Nephron progenitor cell (in vitro differentiated cells): ENCODE measurements at regions not wholly inside any gene's neighbourhood (a gene's known extent, or its start where the extent isn't known, plus 50 kb on each side); places are given as distances from the start of the nearest gene placed in this dataset.
A peak's percentile ranks its signal among the peaks of the same experiment; 100 is the strongest.

Experiments
- DNase-seq: peaks from one replicate; pipeline ENCODE4 v3.0.0; 2021
- H3K27ac Mint-ChIP-seq: 2 replicates; pipeline ENCODE4 v1.8.0; 2021; ENCODE audit warnings: mild to moderate bottlenecking, moderate library complexity, mixed read lengths
- H3K27me3 Mint-ChIP-seq: 2 replicates; pipeline ENCODE4 v1.8.0; 2021; ENCODE audit warnings: mild to moderate bottlenecking, low read depth, mixed read lengths; ENCODE audit not compliant: poor library complexity
- H3K36me3 Mint-ChIP-seq: 2 replicates; pipeline ENCODE4 v1.8.0; 2021; ENCODE audit warnings: low read depth, mixed read lengths
- H3K4me1 Mint-ChIP-seq: 2 replicates; pipeline ENCODE4 v1.8.0; 2021; ENCODE audit warnings: mixed read lengths
- H3K4me3 Mint-ChIP-seq: 2 replicates; pipeline ENCODE4 v1.8.0; 2021; ENCODE audit warnings: mild to moderate bottlenecking, moderate library complexity, mixed read lengths
- H3K9me3 Mint-ChIP-seq: 2 replicates; pipeline ENCODE4 v1.8.0; 2021; ENCODE audit warnings: mild to moderate bottlenecking, moderate library complexity, mixed read lengths
- TF ChIP-seq, protein P1 (sequence below): fragments of 200-600 bp; sonication (generic); IDR thresholded peaks from 2 replicates; pipeline ENCODE4 v1.5.0; 2021; ENCODE audit warnings: antibody characterized with exemption

DNA sequence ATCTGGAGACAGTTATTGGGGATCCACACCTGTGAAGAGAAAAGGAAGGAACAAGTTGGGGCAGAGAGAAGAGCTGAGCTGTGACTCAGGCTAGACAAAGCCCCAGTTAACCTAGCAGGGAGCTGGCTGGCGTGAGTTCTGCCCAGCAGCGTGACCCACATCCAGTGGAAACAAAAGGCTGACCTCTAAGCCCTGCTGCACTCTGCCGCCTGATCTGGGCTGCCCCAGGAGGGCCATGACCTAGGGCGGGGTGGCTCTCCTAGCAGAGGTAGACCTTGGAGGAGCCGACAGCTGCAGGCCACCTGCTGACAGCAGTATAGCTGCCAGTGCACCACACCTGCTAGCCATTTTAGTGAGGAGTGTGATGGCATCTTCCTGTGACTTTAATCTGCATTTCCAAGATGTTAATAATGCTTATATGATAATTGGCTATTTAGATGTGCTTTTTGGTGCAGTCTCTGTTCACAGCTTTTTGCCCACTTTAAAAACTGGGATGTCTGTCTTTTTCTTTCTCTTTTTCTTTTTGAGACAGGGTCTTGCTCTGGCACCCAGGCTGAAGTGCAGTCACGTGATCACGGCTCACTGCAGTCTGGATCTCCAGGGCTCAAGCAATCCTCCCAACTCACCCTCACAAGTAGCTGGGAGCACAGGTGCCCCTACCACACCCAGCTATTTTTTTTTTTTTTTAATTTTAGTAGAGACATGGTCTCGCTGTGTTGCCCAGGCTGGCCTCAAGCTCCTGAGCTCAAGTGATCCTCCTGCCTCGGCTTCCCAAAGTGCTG lies 78.1 kb downstream of the LSM3 start:
- H3K4me1 Mint-ChIP-seq = peaks cover 30% of the 10 kb centered on the region
- no peak overlapping the region for H3K27ac Mint-ChIP-seq
- TF ChIP-seq, protein P1, sequence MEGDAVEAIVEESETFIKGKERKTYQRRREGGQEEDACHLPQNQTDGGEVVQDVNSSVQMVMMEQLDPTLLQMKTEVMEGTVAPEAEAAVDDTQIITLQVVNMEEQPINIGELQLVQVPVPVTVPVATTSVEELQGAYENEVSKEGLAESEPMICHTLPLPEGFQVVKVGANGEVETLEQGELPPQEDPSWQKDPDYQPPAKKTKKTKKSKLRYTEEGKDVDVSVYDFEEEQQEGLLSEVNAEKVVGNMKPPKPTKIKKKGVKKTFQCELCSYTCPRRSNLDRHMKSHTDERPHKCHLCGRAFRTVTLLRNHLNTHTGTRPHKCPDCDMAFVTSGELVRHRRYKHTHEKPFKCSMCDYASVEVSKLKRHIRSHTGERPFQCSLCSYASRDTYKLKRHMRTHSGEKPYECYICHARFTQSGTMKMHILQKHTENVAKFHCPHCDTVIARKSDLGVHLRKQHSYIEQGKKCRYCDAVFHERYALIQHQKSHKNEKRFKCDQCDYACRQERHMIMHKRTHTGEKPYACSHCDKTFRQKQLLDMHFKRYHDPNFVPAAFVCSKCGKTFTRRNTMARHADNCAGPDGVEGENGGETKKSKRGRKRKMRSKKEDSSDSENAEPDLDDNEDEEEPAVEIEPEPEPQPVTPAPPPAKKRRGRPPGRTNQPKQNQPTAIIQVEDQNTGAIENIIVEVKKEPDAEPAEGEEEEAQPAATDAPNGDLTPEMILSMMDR = no peak
- no peaks in the 10 kb centered on the region for H3K36me3 Mint-ChIP-seq
- peaks cover 11% of the 10 kb centered on the region for H3K27me3 Mint-ChIP-seq
- peak; percentile 33 for DNase-seq
- no peaks in the 10 kb centered on the region for H3K9me3 Mint-ChIP-seq
- H3K4me3 Mint-ChIP-seq = no peak overlapping the region

DNA sequence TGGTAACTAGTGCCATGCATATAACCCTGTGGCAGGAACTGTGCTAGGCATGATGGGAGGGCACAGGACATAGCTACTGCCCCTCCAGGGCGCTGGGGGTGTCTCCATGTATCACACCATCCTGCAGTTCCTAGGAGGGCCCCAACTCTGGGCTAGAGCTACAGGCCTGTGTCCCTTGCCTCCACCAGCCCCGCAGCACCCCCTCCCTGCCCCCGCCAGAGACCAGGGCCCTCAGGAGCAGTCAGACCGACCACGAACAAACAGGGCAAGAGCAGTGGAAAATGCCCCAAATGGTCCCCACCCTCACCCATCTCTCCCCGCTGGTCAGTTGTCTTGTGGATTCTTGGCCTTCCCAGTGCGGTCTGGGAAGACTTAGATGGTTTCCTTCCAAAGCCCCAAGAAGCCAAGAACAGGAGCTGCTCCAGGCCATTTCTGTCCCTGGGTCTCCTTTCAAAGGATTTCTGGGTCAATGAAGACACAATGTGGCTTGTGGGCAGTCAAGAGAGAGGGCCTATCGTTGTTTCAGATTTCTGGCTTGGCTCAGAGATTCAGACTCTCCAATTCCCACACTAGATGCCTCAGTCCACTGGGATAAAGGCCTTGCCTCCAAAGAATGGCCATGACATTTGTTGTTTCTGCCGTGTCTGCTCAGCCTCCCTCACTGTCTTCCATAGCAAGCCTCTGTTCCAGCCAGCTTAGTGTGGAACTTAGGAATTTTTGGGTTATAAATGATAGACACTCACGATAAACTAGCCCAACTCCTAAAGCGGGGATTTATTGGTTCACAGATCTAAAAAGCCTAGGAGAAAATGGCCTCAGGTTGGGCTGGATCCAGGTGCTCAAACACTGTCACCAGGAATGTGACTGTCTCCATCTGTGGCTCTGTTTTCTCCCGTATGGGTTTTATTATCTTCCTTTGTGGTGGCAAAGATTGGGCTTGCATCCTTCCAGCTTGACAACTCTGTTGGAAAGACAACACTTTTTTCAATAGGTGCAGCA lies 80.6 kb downstream of the LSM3 start:
- Mint-ChIP-seq H3K36me3 (peaks cover 5% of the 10 kb centered on the region), H3K27me3 (peaks cover 18% of the 10 kb centered on the region), H3K4me3 (no peak overlapping the region), H3K4me1 (peaks cover 43% of the 10 kb centered on the region), H3K9me3 (peaks cover 20% of the 10 kb centered on the region), H3K27ac (no peak overlapping the region)
- DNase-seq = no peak
- TF ChIP-seq, protein P1 = no peak

DNA sequence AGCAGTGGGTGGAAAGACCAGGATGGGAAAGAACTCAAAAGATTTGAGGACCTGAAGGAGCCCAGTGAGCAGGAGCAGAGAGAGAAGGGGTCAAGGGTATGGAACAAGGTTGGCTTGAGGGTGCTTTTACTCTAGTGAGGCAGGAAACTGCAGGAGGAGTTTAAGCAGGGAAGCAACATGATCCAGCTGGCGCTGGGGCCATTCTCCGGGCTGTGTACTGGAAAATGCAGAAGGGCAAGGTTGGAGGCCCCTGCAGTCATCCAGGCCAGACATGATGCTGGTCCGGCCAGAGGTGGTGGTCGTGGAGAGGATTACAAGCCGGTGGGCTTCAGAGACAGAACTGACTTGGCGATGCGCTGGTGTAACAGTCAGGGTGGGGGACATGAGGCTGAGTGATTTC lies 81.8 kb downstream of the LSM3 start:
- Mint-ChIP-seq H3K4me1 (peaks cover 42% of the 10 kb centered on the region), H3K36me3 (peaks cover 5% of the 10 kb centered on the region), H3K4me3 (no peak overlapping the region), H3K27ac (no peak overlapping the region), H3K9me3 (peaks cover 25% of the 10 kb centered on the region), H3K27me3 (peaks cover 21% of the 10 kb centered on the region)
- no peak for DNase-seq
- TF ChIP-seq, protein P1 = no peak

DNA sequence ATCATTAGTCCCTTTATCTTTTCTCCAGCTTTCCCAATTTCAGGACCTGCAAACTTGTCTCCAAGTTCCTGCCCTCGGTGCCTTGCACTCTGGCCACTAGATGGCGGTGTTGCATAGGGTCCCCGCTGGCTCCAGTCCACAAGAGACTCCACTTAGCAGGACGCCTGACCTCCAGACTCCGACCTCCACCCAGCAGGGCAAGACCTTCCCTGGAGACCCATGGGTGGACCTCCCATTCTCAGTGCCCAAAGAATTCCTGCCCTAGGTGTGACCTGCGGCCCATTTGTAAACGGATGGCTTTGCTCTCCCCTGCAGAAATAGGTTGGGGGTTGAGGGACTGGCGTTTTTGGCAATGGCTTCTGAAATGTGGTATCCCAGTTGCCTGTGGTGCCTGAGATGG lies 82.6 kb downstream of the LSM3 start:
- Mint-ChIP-seq H3K4me1 (peaks cover 41% of the 10 kb centered on the region), H3K9me3 (peaks cover 25% of the 10 kb centered on the region), H3K4me3 (no peak overlapping the region), H3K27ac (no peak overlapping the region), H3K36me3 (peaks cover 5% of the 10 kb centered on the region), H3K27me3 (peaks cover 21% of the 10 kb centered on the region)
- DNase-seq = peak; percentile 93
- TF ChIP-seq, protein P1 = peak; percentile 99

DNA sequence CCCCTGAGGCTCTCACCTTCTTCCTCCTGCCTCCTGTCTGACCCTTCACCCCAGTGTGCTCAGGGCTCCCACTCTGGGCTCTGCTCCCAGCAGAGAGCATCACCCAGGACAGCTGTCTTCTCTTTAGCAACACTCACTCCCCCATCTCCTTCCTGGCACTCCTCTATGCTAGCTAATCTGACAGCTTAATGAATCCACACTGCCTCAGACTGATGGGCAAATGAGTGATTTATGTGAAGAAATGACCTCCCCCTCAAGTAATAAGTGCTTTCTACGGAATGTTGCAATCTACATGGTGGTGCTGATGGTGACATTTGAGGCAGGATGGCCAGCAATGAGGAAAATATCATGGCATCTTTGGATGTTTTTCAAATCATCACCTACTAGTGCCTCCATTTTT lies 83.6 kb downstream of the LSM3 start:
- Mint-ChIP-seq H3K36me3 (peaks cover 5% of the 10 kb centered on the region), H3K27me3 (peaks cover 21% of the 10 kb centered on the region), H3K9me3 (peaks cover 25% of the 10 kb centered on the region), H3K27ac (no peak overlapping the region), H3K4me3 (no peak overlapping the region), H3K4me1 (peaks cover 42% of the 10 kb centered on the region)
- TF ChIP-seq, protein P1 = no peak
- DNase-seq = no peak
